Uterus (tissue), 2 donors: ENCODE measurements at regions not wholly inside any gene's neighbourhood (a gene's known extent, or its start where the extent isn't known, plus 50 kb on each side); places are given as distances from the start of the nearest gene placed in this dataset.

Source experiments
- POLR2A ChIP-seq, 2 donors: fragments of 450-650 bp; IDR thresholded peaks; one replicate each; pipeline ENCODE4 v1.6.1; 2016; ENCODE audit warnings: antibody characterized with exemption in 2 of 2, mild to moderate bottlenecking in 1 of 2, moderate library complexity in 1 of 2
- TF ChIP-seq, protein P1 (sequence below), 4 experiments: fragments of 200-600 bp in 2 of 4; fragments of 450-650 bp in 2 of 4; sonication (generic) in 2 of 4; IDR thresholded peaks; one replicate each; pipeline ENCODE4 v1.5.1; 2016 to 2019; ENCODE audit warnings: antibody characterized with exemption in 4 of 4, mild to moderate bottlenecking in 2 of 4, moderate library complexity in 1 of 4

DNA sequence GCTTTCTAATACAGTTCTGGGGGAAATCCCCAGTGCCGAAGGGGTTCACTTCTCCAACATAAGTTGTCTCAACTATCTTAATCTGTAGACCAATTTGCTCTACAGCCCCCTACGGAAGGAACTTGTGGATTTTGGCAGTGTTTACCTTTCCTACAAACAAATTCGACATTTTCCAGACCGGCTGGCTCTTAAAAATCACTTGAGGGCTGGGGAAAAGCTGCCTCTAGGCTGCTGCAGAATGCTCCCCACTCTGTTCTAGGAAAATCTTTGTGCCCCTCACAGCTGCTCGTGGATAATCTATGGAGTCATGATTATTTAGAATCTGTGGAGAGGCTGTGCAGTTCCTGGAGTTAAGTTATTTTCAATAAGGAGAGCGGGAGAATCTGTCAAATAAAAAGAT lies 474.6 kb upstream of the FZD8 start:
- TF ChIP-seq, protein P1, sequence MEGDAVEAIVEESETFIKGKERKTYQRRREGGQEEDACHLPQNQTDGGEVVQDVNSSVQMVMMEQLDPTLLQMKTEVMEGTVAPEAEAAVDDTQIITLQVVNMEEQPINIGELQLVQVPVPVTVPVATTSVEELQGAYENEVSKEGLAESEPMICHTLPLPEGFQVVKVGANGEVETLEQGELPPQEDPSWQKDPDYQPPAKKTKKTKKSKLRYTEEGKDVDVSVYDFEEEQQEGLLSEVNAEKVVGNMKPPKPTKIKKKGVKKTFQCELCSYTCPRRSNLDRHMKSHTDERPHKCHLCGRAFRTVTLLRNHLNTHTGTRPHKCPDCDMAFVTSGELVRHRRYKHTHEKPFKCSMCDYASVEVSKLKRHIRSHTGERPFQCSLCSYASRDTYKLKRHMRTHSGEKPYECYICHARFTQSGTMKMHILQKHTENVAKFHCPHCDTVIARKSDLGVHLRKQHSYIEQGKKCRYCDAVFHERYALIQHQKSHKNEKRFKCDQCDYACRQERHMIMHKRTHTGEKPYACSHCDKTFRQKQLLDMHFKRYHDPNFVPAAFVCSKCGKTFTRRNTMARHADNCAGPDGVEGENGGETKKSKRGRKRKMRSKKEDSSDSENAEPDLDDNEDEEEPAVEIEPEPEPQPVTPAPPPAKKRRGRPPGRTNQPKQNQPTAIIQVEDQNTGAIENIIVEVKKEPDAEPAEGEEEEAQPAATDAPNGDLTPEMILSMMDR (IDR thresholded peaks at IDR 0.05): no peak
- TF ChIP-seq POLR2A (IDR thresholded peaks at IDR 0.05): no peak
